Activated CD4-positive, alpha-beta T cell treated with anti-CD3 and anti-CD28 coated beads, Interleukin-2, amount 50 U/mL, for 16 hours (primary cell): ENCODE measurements at regions not wholly inside any gene's neighbourhood (a gene's known extent, or its start where the extent isn't known, plus 50 kb on each side); places are given as distances from the start of the nearest gene placed in this dataset.
"Not testable (repeated sequence)": the region's sequence is repeated elsewhere in the genome, so short reads cannot be mapped to it uniquely, and the experiment has no call there.

Experiments used
- DNase-seq: peaks from one replicate; pipeline ENCODE4 v3.0.0-alpha.2; 2020

- DNase-seq: not testable (repeated sequence)
These were observed 255.8 kb downstream of the GOLGA6L6 start for GRCh38 chr15:20285696-20286300.

GRCh38 chr15:20284891-20285535 lies 256.6 kb downstream of the GOLGA6L6 start:
- DNase-seq: not testable (repeated sequence)

- DNase-seq: not testable (repeated sequence)
These were observed 257.9 kb downstream of the GOLGA6L6 start for GRCh38 chr15:20283651-20284050.

- not testable (repeated sequence) for DNase-seq
These were observed 259.1 kb downstream of the GOLGA6L6 start for GRCh38 chr15:20282491-20282943.

- not testable (repeated sequence) for DNase-seq
These were observed 259.9 kb downstream of the GOLGA6L6 start for GRCh38 chr15:20281567-20282275.

- DNase-seq: no peak
These were observed 260.6 kb downstream of the GOLGA6L6 start for GRCh38 chr15:20280933-20281463.

- not testable (repeated sequence) for DNase-seq
These were observed 261.3 kb downstream of the GOLGA6L6 start for GRCh38 chr15:20280141-20280932.

- not testable (repeated sequence) for DNase-seq
These were observed 262.5 kb downstream of the GOLGA6L6 start for GRCh38 chr15:20279056-20279455.

GRCh38 chr15:20278376-20278775 lies 263.2 kb downstream of the GOLGA6L6 start:
- DNase-seq: not testable (repeated sequence)

GRCh38 chr15:20277451-20277850 lies 264.1 kb downstream of the GOLGA6L6 start:
- DNase-seq: not testable (repeated sequence)

- not testable (repeated sequence) for DNase-seq
These were observed 265.1 kb downstream of the GOLGA6L6 start for GRCh38 chr15:20276312-20277114.

GRCh38 chr15:20275373-20275967 lies 266.1 kb downstream of the GOLGA6L6 start:
- not testable (repeated sequence) for DNase-seq

GRCh38 chr15:20272422-20273184 lies 269.0 kb downstream of the GOLGA6L6 start:
- no peak for DNase-seq

- no peak for DNase-seq
These were observed 270.0 kb downstream of the GOLGA6L6 start for GRCh38 chr15:20271647-20272046.

GRCh38 chr15:20269956-20270355 lies 271.6 kb downstream of the GOLGA6L6 start:
- not testable (repeated sequence) for DNase-seq

- not testable (repeated sequence) for DNase-seq
These were observed 273.6 kb downstream of the GOLGA6L6 start for GRCh38 chr15:20267996-20268395.

GRCh38 chr15:20267051-20267730 lies 274.4 kb downstream of the GOLGA6L6 start:
- DNase-seq: not testable (repeated sequence)

GRCh38 chr15:20265710-20266109 lies 275.9 kb downstream of the GOLGA6L6 start:
- DNase-seq: not testable (repeated sequence)

- not testable (repeated sequence) for DNase-seq
These were observed 280.0 kb downstream of the GOLGA6L6 start for GRCh38 chr15:20261321-20262280.
